ENCODE measurements at regions not wholly inside any gene's neighbourhood (a gene's known extent, or its start where the extent isn't known, plus 50 kb on each side); places are given as distances from the start of the nearest gene placed in this dataset.
"Not testable (repeated sequence)": the region's sequence is repeated elsewhere in the genome, so short reads cannot be mapped to it uniquely, and the experiment has no call there.

GRCh38 chr1:177410179-177410766 is 239.5 kb downstream of the BRINP2 start:
- DNase-seq (ENCODE audit: low read depth, low spot score) (no peak), ATAC-seq (no peak)
- no peak for TF ChIP-seq CTCF (IDR thresholded peaks at IDR 0.05)
- no peak for TF ChIP-seq TCF7L2 (IDR thresholded peaks at IDR 0.05; ENCODE audit: low read depth, low read length)
- no peak for TF ChIP-seq SIN3A (IDR thresholded peaks at IDR 0.05; ENCODE audit: borderline replicate concordance, insufficient read depth, low read depth, low read length)
- no peak for TF ChIP-seq REST (IDR thresholded peaks at IDR 0.05; ENCODE audit: insufficient read depth in 1 of 2, low read depth in 2 of 2, low read length in 1 of 2)
- TF ChIP-seq POLR2AphosphoS5 (IDR thresholded peaks at IDR 0.05; ENCODE audit: low read depth, low read length) = no peak
- Histone ChIP-seq H3K4me3 (ENCODE audit: low read depth in 2 of 2, low read length in 2 of 2) (no peak overlapping the region), H3K4me1 (ENCODE audit: control insufficient read depth, insufficient read depth, low read length) (no peaks in the 10 kb centered on the region), H3K27ac (ENCODE audit: low read length) (no peak overlapping the region), H3K27me3 (ENCODE audit: control insufficient read depth, insufficient read depth, low read length) (peaks cover 2% of the 10 kb centered on the region; the same call in 1 of the 2 replicates), H3K36me3 (ENCODE audit: control insufficient read depth, insufficient read depth, low read length) (no peaks in the 10 kb centered on the region), H3K9me3 (ENCODE audit: control insufficient read depth, insufficient read depth, low read depth, low read length) (no peaks in the 10 kb centered on the region)
- in situ Hi-C loops (cut with HindIII; ENCODE audit: low pct_unique_long_range_greater_than_20kb, low sequenced_read_pairs) (no loop called here), intact Hi-C loops (cut with micrococcal nuclease; ENCODE audit: unreplicated experiment) (no loop called here)
- ChIA-PET CTCF (no interaction called here), POLR2A (no interaction called here)
- no TSS peak for BruUV-seq (replicated peaks)

- intact Hi-C loops (cut with micrococcal nuclease; ENCODE audit: unreplicated experiment); H3K36me3 ChIP-seq (ENCODE audit: control insufficient read depth, insufficient read depth, low read length); ATAC-seq; DNase-seq (ENCODE audit: low read depth, low spot score); in situ Hi-C loops (cut with HindIII; ENCODE audit: low pct_unique_long_range_greater_than_20kb, low sequenced_read_pairs); BruUV-seq (replicated peaks); H3K9me3 ChIP-seq (ENCODE audit: control insufficient read depth, insufficient read depth, low read depth, low read length); H3K27ac ChIP-seq (ENCODE audit: low read length); POLR2A ChIA-PET; H3K4me3 ChIP-seq (ENCODE audit: low read depth in 2 of 2, low read length in 2 of 2); H3K4me1 ChIP-seq (ENCODE audit: control insufficient read depth, insufficient read depth, low read length); CTCF ChIA-PET; H3K27me3 ChIP-seq (ENCODE audit: control insufficient read depth, insufficient read depth, low read length): not testable (repeated sequence)
Measured at GRCh38 chr1:177406323-177406722, 235.6 kb downstream of the BRINP2 start.

- in situ Hi-C loops (cut with HindIII; ENCODE audit: low pct_unique_long_range_greater_than_20kb, low sequenced_read_pairs) (no loop called here), intact Hi-C loops (cut with micrococcal nuclease; ENCODE audit: unreplicated experiment) (no loop called here)
- no peak for ATAC-seq
- CTCF ChIA-PET = no interaction called here
- DNase-seq (ENCODE audit: low read depth, low spot score) = no peak
- Histone ChIP-seq H3K4me3 (ENCODE audit: low read depth in 2 of 2, low read length in 2 of 2) (no peak overlapping the region), H3K27me3 (ENCODE audit: control insufficient read depth, insufficient read depth, low read length) (no peaks in the 10 kb centered on the region; the same call in 1 of the 2 replicates), H3K27ac (ENCODE audit: low read length) (no peak overlapping the region), H3K4me1 (ENCODE audit: control insufficient read depth, insufficient read depth, low read length) (no peaks in the 10 kb centered on the region), H3K36me3 (ENCODE audit: control insufficient read depth, insufficient read depth, low read length) (no peaks in the 10 kb centered on the region), H3K9me3 (ENCODE audit: control insufficient read depth, insufficient read depth, low read depth, low read length) (no peaks in the 10 kb centered on the region)
- POLR2A ChIA-PET = no interaction called here
- TF ChIP-seq REST (IDR thresholded peaks at IDR 0.05; ENCODE audit: insufficient read depth in 1 of 2, low read depth in 2 of 2, low read length in 1 of 2) (no peak), TCF7L2 (IDR thresholded peaks at IDR 0.05; ENCODE audit: low read depth, low read length) (no peak), SIN3A (IDR thresholded peaks at IDR 0.05; ENCODE audit: borderline replicate concordance, insufficient read depth, low read depth, low read length) (no peak), CTCF (IDR thresholded peaks at IDR 0.05) (no peak), POLR2AphosphoS5 (IDR thresholded peaks at IDR 0.05; ENCODE audit: low read depth, low read length) (no peak)
- BruUV-seq (replicated peaks) = no TSS peak
Measured at GRCh38 chr1:177392336-177392735, 221.6 kb downstream of the BRINP2 start.

All from Panc1 (cell line).